ENCODE measurements at regions not wholly inside any gene's neighbourhood (a gene's known extent, or its start where the extent isn't known, plus 50 kb on each side); places are given as distances from the start of the nearest gene placed in this dataset.

- ChIA-PET CTCF (no interaction called here), POLR2A (no interaction called here)
- Mint-ChIP-seq H3K27me3 (ENCODE audit: low read depth) (no peaks in the 10 kb centered on the region), H3K4me3 (no peak overlapping the region), H3K9me3 (no peaks in the 10 kb centered on the region), H3K27ac (no peak overlapping the region), H3K4me1 (no peaks in the 10 kb centered on the region), H3K36me3 (no peaks in the 10 kb centered on the region)
- no peak for ATAC-seq
- no peak for DNase-seq (ENCODE audit: low spot score)
- TF ChIP-seq NFYB (CRISPR knock-in tag; conservative IDR thresholded peaks at IDR 0.05; ENCODE audit: low read depth) (no peak), E2F1 (CRISPR knock-in tag; IDR thresholded peaks at IDR 0.05) (no peak), FOXJ3 (CRISPR knock-in tag; IDR thresholded peaks at IDR 0.05; ENCODE audit: borderline replicate concordance) (no peak), CDX4 (CRISPR knock-in tag; IDR thresholded peaks at IDR 0.05; ENCODE audit: borderline replicate concordance) (no peak), NR2C2 (CRISPR knock-in tag; IDR thresholded peaks at IDR 0.05) (no peak), IRF1 (CRISPR knock-in tag; IDR thresholded peaks at IDR 0.05) (no peak), STAT6 (CRISPR knock-in tag; conservative IDR thresholded peaks at IDR 0.05; ENCODE audit: low read depth) (no peak), ATF3 (CRISPR knock-in tag; conservative IDR thresholded peaks at IDR 0.05) (no peak), AFF4 (CRISPR knock-in tag; IDR thresholded peaks at IDR 0.05; ENCODE audit: borderline replicate concordance) (no peak), ZNF532 (CRISPR knock-in tag; IDR thresholded peaks at IDR 0.05; ENCODE audit: borderline replicate concordance) (no peak), OVOL2 (CRISPR knock-in tag; IDR thresholded peaks at IDR 0.05; ENCODE audit: borderline replicate concordance) (no peak), ZSCAN18 (CRISPR knock-in tag; IDR thresholded peaks at IDR 0.05) (no peak), E2F5 (CRISPR knock-in tag; IDR thresholded peaks at IDR 0.05) (no peak), JAZF1 (CRISPR knock-in tag; IDR thresholded peaks at IDR 0.05) (no peak), CTCF (IDR thresholded peaks at IDR 0.05) (no peak), GRHL2 (CRISPR knock-in tag; IDR thresholded peaks at IDR 0.05; ENCODE audit: insufficient replicate concordance, severe bottlenecking) (no peak), FOXP1 (CRISPR knock-in tag; IDR thresholded peaks at IDR 0.05; ENCODE audit: borderline replicate concordance) (no peak)
Measured at GRCh38 chr4:52296341-52296740, 245.2 kb downstream of the SPATA18 start.
